ENCODE measurements at regions not wholly inside any gene's neighbourhood (a gene's known extent, or its start where the extent isn't known, plus 50 kb on each side); places are given as distances from the start of the nearest gene placed in this dataset.
"Not testable (repeated sequence)": the region's sequence is repeated elsewhere in the genome, so short reads cannot be mapped to it uniquely, and the experiment has no call there.

- H2AFZ ChIP-seq (ENCODE audit: low read length) = no peak overlapping the region
- H3K36me3 ChIP-seq (ENCODE audit: insufficient read depth, low read length) = no peaks in the 10 kb centered on the region
- no peaks in the 10 kb centered on the region for H3K79me2 ChIP-seq (ENCODE audit: insufficient read depth, low read depth, low read length)
- DNase-seq (ENCODE audit: low spot score) = no peak
- no peaks in the 10 kb centered on the region for H3K9me2 ChIP-seq (ENCODE audit: insufficient read depth, low read length)
- ChIA-PET POLR2A (no interaction called here), CTCF (ENCODE audit: unreplicated experiment) (no interaction called here)
- intact Hi-C loops (cut with micrococcal nuclease; ENCODE audit: unreplicated experiment) = no loop called here
- BruUV-seq (replicated peaks) = no TSS peak
- H4K20me1 ChIP-seq (ENCODE audit: insufficient read depth, low read length) = no peaks in the 10 kb centered on the region
- no peaks in the 10 kb centered on the region for H3K9me3 ChIP-seq (ENCODE audit: low read length)
- TF ChIP-seq EZH2phosphoT487 (IDR thresholded peaks at IDR 0.05; ENCODE audit: borderline replicate concordance, low read depth, low read length) (no peak), CTCF (conservative IDR thresholded peaks at IDR 0.05; ENCODE audit: low read length) (no peak)
- no peaks in the 10 kb centered on the region for H3K4me1 ChIP-seq (ENCODE audit: insufficient read depth, low read length, poor library complexity, severe bottlenecking)
- H3K4me2 ChIP-seq (ENCODE audit: low read length) = no peak overlapping the region
- H3K27ac ChIP-seq (ENCODE audit: low read depth, low read length, poor library complexity, severe bottlenecking) = no peak overlapping the region
- no peak overlapping the region for H3K4me3 ChIP-seq (ENCODE audit: low read depth, low read length, poor library complexity, severe bottlenecking)
Observed at GRCh38 chrX:108914791-108915190, 178.4 kb upstream of the IRS4 start.

- H3K9me2 ChIP-seq (ENCODE audit: insufficient read depth, low read length); DNase-seq (ENCODE audit: low spot score); CTCF ChIA-PET (ENCODE audit: unreplicated experiment); H3K9me3 ChIP-seq (ENCODE audit: low read length); H3K4me2 ChIP-seq (ENCODE audit: low read length); POLR2A ChIA-PET; H3K36me3 ChIP-seq (ENCODE audit: insufficient read depth, low read length); H4K20me1 ChIP-seq (ENCODE audit: insufficient read depth, low read length); H3K79me2 ChIP-seq (ENCODE audit: insufficient read depth, low read depth, low read length); BruUV-seq (replicated peaks); H3K4me3 ChIP-seq (ENCODE audit: low read depth, low read length, poor library complexity, severe bottlenecking); intact Hi-C loops (cut with micrococcal nuclease; ENCODE audit: unreplicated experiment); H3K4me1 ChIP-seq (ENCODE audit: insufficient read depth, low read length, poor library complexity, severe bottlenecking); H2AFZ ChIP-seq (ENCODE audit: low read length); H3K27ac ChIP-seq (ENCODE audit: low read depth, low read length, poor library complexity, severe bottlenecking): not testable (repeated sequence)
Observed at GRCh38 chrX:108903831-108904230, 167.5 kb upstream of the IRS4 start.

- Histone ChIP-seq H3K9me2 (ENCODE audit: insufficient read depth, low read length) (no peaks in the 10 kb centered on the region), H3K79me2 (ENCODE audit: insufficient read depth, low read depth, low read length) (no peaks in the 10 kb centered on the region), H4K20me1 (ENCODE audit: insufficient read depth, low read length) (no peaks in the 10 kb centered on the region), H3K4me1 (ENCODE audit: insufficient read depth, low read length, poor library complexity, severe bottlenecking) (no peaks in the 10 kb centered on the region), H3K27ac (ENCODE audit: low read depth, low read length, poor library complexity, severe bottlenecking) (no peak overlapping the region), H3K4me2 (ENCODE audit: low read length) (no peak overlapping the region), H3K4me3 (ENCODE audit: low read depth, low read length, poor library complexity, severe bottlenecking) (no peak overlapping the region), H3K9me3 (ENCODE audit: low read length) (no peaks in the 10 kb centered on the region), H2AFZ (ENCODE audit: low read length) (no peak overlapping the region), H3K36me3 (ENCODE audit: insufficient read depth, low read length) (no peaks in the 10 kb centered on the region)
- CTCF ChIA-PET (ENCODE audit: unreplicated experiment) = no interaction called here
- TF ChIP-seq EZH2phosphoT487 (IDR thresholded peaks at IDR 0.05; ENCODE audit: borderline replicate concordance, low read depth, low read length) (no peak), CTCF (conservative IDR thresholded peaks at IDR 0.05; ENCODE audit: low read length) (no peak)
- intact Hi-C loops (cut with micrococcal nuclease; ENCODE audit: unreplicated experiment) = no loop called here
- no peak for DNase-seq (ENCODE audit: low spot score)
- POLR2A ChIA-PET = no interaction called here
- no TSS peak for BruUV-seq (replicated peaks)
Observed at GRCh38 chrX:108900333-108900732, 164.0 kb upstream of the IRS4 start.

GRCh38 chrX:108896349-108896748 is 160.0 kb upstream of the IRS4 start:
- CTCF ChIA-PET (ENCODE audit: unreplicated experiment); H3K27ac ChIP-seq (ENCODE audit: low read depth, low read length, poor library complexity, severe bottlenecking); H2AFZ ChIP-seq (ENCODE audit: low read length); H3K36me3 ChIP-seq (ENCODE audit: insufficient read depth, low read length); H3K4me2 ChIP-seq (ENCODE audit: low read length); H3K79me2 ChIP-seq (ENCODE audit: insufficient read depth, low read depth, low read length); H3K9me2 ChIP-seq (ENCODE audit: insufficient read depth, low read length); H3K4me1 ChIP-seq (ENCODE audit: insufficient read depth, low read length, poor library complexity, severe bottlenecking); H4K20me1 ChIP-seq (ENCODE audit: insufficient read depth, low read length); H3K9me3 ChIP-seq (ENCODE audit: low read length); BruUV-seq (replicated peaks); intact Hi-C loops (cut with micrococcal nuclease; ENCODE audit: unreplicated experiment); POLR2A ChIA-PET; DNase-seq (ENCODE audit: low spot score); H3K4me3 ChIP-seq (ENCODE audit: low read depth, low read length, poor library complexity, severe bottlenecking): not testable (repeated sequence)
